HepG2 (cell line): ENCODE measurements at regions not wholly inside any gene's neighbourhood (a gene's known extent, or its start where the extent isn't known, plus 50 kb on each side); places are given as distances from the start of the nearest gene placed in this dataset.

Source experiments
- ATAC-seq: fragments of 200-7000 bp; cut with Tn5 transposase; 3 replicates; pipeline ENCODE4 v1.9.1; 2020; ENCODE audit warnings: mild to moderate bottlenecking, moderate library complexity
- BruUV-seq: library from RNA; stranded (reverse); fragments of 400-500 nt; replicated peaks from 2 replicates; lab custom pipeline; 2021; lab: Mats Ljungman, UMichigan
- CTCF ChIA-PET: fragments of 300-600 bp; formaldehyde crosslinking; extraction: SDS; loops from one replicate; lab custom pipeline; 2021; ENCODE audit warnings: low total read pairs, inconsistent platforms, low intra/inter-chr PET ratio; lab: Yijun Ruan, JAX
- POLR2A ChIA-PET: fragments of 350-600 bp; sonication (Branson Sonifier 250); formaldehyde crosslinking; loops from one replicate; lab custom pipeline; 2020; ENCODE audit warnings: antibody characterized with exemption, inconsistent platforms; lab: Yijun Ruan, JAX
- DNase-seq: peaks from one replicate; pipeline ENCODE4 v3.0.0-alpha.2; 2015; ENCODE audit warnings: low spot score
- FAIRE-seq: peaks from 3 replicates; lab custom pipeline; 2011; peaks lifted over from hg19 to GRCh38; lab: Jason Lieb, UNC
- H2AFZ ChIP-seq: one replicate; pipeline ENCODE4 v1.6.1; 2011; ENCODE audit warnings: low read length, inconsistent platforms
- H3K27ac ChIP-seq: fragments of 300-600 bp; 3 replicates; pipeline ENCODE4 v1.8.0; 2011; ENCODE audit warnings: mixed run types, mild to moderate bottlenecking, mixed read lengths, low read length, inconsistent platforms; ENCODE audit not compliant: insufficient read depth; ENCODE audit errors: extremely low read length
- H3K27me3 ChIP-seq, 2 experiments: fragments of 200-600 bp in 1 of 2; 2 replicates in 1 of 2; 3 replicates in 1 of 2; pipeline versions ENCODE4 v1.6.0 to v1.8.0; 2011; ENCODE audit warnings: low read length in 2 of 2, mild to moderate bottlenecking in 2 of 2, moderate library complexity in 2 of 2, inconsistent platforms in 1 of 2; ENCODE audit not compliant: insufficient read depth in 2 of 2, control insufficient read depth in 1 of 2
- H3K36me3 ChIP-seq, 2 experiments: fragments of 200-600 bp in 1 of 2; replicated peaks in 1 of 2; 2 replicates in 1 of 2; 3 replicates in 1 of 2; pipeline versions ENCODE4 v1.5.1 to v1.8.0; 2011; ENCODE audit warnings: low read length in 2 of 2, inconsistent platforms in 1 of 2; ENCODE audit not compliant: insufficient read depth in 2 of 2, control insufficient read depth in 1 of 2
- H3K4me1 ChIP-seq: 2 replicates; pipeline ENCODE4 v1.5.1; 2012; ENCODE audit warnings: low read length, inconsistent platforms; ENCODE audit not compliant: insufficient read depth
- H3K4me2 ChIP-seq: 2 replicates; pipeline ENCODE4 v1.6.0; 2011; ENCODE audit warnings: low read depth, low read length, inconsistent platforms
- H3K4me3 ChIP-seq, 3 experiments: fragments of 200-600 bp in 1 of 3; sonication (generic), shearing (Covaris generic) in 1 of 3; replicated peaks in 1 of 3; 2 replicates each; pipeline ENCODE4 v1.5.1; 2011 to 2016; ENCODE audit warnings: low read length in 3 of 3, inconsistent platforms in 2 of 3, low read depth in 2 of 3, mild to moderate bottlenecking in 2 of 3, control low read depth in 1 of 3, mixed read lengths in 1 of 3; ENCODE audit not compliant: insufficient read depth in 1 of 3
- H3K79me2 ChIP-seq: one replicate; pipeline ENCODE4 v1.6.1; 2011; ENCODE audit warnings: low read length, inconsistent platforms; ENCODE audit not compliant: insufficient read depth
- H3K9ac ChIP-seq: 2 replicates; pipeline ENCODE4 v1.6.0; 2011; ENCODE audit warnings: mild to moderate bottlenecking, low read depth, low read length, inconsistent platforms; ENCODE audit not compliant: insufficient read depth
- H3K9me3 ChIP-seq: 2 replicates; pipeline ENCODE4 v1.5.1; 2012; ENCODE audit warnings: mild to moderate bottlenecking, low read length
- H4K20me1 ChIP-seq: 2 replicates; pipeline ENCODE4 v1.6.0; 2011; ENCODE audit warnings: inconsistent platforms, mild to moderate bottlenecking, low read length, moderate library complexity; ENCODE audit not compliant: insufficient read depth
- CEBPB ChIP-seq: IDR thresholded peaks from 2 replicates; pipeline ENCODE4 v1.6.1; 2011; ENCODE audit warnings: low read depth, low read length, improper control_type of control experiment, borderline replicate concordance
- CREB1 ChIP-seq, 2 experiments: fragments of 450-650 bp in 1 of 2; IDR thresholded peaks; 2 replicates each; pipeline ENCODE4 v1.6.1; 2016 to 2017; ENCODE audit warnings: control low read depth in 1 of 2, mild to moderate bottlenecking in 1 of 2, missing compliant biosample characterization in 1 of 2, missing genetic modification characterization in 1 of 2
- FOSL1 ChIP-seq: sonication (generic); formaldehyde crosslinking; IDR thresholded peaks from 2 replicates; pipeline ENCODE4 v1.9.0; 2021; ENCODE audit warnings: missing genetic modification reagents, borderline replicate concordance
- HHEX ChIP-seq: IDR thresholded peaks from 2 replicates; pipeline ENCODE4 v1.6.1; 2016; ENCODE audit warnings: control low read depth
- NAIF1 ChIP-seq: sonication (generic); formaldehyde crosslinking; IDR thresholded peaks from 2 replicates; pipeline ENCODE4 v1.5.0; 2020; ENCODE audit warnings: mild to moderate bottlenecking, missing genetic modification reagents, borderline replicate concordance
- ZNF557 ChIP-seq: sonication (generic); formaldehyde crosslinking; IDR thresholded peaks from 2 replicates; pipeline ENCODE4 v1.4.0; 2020; ENCODE audit warnings: missing genetic modification reagents
- ZNF83 ChIP-seq: sonication (generic); formaldehyde crosslinking; IDR thresholded peaks from 2 replicates; pipeline ENCODE4 v1.4.0; 2020; ENCODE audit warnings: missing genetic modification reagents, mild to moderate bottlenecking, borderline replicate concordance
- WGBS: methylation state at CpG from one replicate; pipeline ENCODE4 v1.1.6; 2017; ENCODE audit warnings: low lambda C conversion rate; 5-methylcytosine and 5-hydroxymethylcytosine counted together
- in situ Hi-C: cut with HindIII; loops from 2 replicates; pipeline ENCODE4 v1.10.0; 2017; ENCODE audit warnings: low pct_unique_long_range_greater_than_20kb; ENCODE audit not compliant: extremely low pct_ligation_motif_present
- intact Hi-C: fragments of 100-400 bp; cut with micrococcal nuclease; formaldehyde crosslinking; loops from one replicate; pipeline ENCODE4 v1.10.0; 2022; ENCODE audit not compliant: unreplicated experiment
- TF ChIP-seq, protein P1 (sequence below): sonication (generic); formaldehyde crosslinking; IDR thresholded peaks from 2 replicates; pipeline ENCODE4 v1.4.0; 2020; ENCODE audit warnings: mild to moderate bottlenecking, low read depth, missing genetic modification reagents
- TF ChIP-seq, protein P2 (sequence below): sonication (generic); formaldehyde crosslinking; IDR thresholded peaks from 2 replicates; pipeline ENCODE4 v1.4.0; 2020; ENCODE audit warnings: mild to moderate bottlenecking, missing genetic modification reagents
- TF ChIP-seq, protein P3 (sequence below), 2 experiments: fragments of 450-650 bp in 1 of 2; sonication (generic) in 1 of 2; formaldehyde crosslinking; IDR thresholded peaks; 2 replicates each; pipeline versions ENCODE4 v1.5.0 to v1.8.0; 2020 to 2022; ENCODE audit warnings: mild to moderate bottlenecking in 1 of 2, missing genetic modification reagents in 1 of 2

DNA sequence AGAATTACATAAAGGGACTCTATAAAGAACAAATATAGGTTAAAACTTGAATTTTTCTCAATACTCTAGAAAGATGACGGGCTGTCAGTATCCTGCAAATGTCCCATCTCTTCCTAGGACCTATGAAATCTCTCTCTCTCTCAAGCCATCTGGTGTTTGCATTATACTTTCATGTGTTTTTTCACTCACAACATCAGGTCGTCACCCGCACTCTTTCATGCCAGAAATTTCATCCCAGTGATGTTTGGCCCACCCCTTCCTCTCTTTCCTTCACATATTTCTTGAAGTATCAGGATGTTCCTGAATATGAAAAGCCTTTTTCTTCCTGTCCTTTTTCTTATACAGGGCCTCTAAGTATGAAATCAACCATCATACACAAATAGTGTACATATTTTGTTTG, 63.3 kb upstream of the GAS1 start (continued):
- TF ChIP-seq, protein P1, sequence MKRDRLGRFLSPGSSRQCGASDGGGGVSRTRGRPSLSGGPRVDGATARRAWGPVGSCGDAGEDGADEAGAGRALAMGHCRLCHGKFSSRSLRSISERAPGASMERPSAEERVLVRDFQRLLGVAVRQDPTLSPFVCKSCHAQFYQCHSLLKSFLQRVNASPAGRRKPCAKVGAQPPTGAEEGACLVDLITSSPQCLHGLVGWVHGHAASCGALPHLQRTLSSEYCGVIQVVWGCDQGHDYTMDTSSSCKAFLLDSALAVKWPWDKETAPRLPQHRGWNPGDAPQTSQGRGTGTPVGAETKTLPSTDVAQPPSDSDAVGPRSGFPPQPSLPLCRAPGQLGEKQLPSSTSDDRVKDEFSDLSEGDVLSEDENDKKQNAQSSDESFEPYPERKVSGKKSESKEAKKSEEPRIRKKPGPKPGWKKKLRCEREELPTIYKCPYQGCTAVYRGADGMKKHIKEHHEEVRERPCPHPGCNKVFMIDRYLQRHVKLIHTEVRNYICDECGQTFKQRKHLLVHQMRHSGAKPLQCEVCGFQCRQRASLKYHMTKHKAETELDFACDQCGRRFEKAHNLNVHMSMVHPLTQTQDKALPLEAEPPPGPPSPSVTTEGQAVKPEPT (CRISPR knock-in tag), result no peak
- no peak for TF ChIP-seq ZNF557 (CRISPR knock-in tag)
- no peak for TF ChIP-seq FOSL1 (CRISPR knock-in tag)
- TF ChIP-seq, protein P2, sequence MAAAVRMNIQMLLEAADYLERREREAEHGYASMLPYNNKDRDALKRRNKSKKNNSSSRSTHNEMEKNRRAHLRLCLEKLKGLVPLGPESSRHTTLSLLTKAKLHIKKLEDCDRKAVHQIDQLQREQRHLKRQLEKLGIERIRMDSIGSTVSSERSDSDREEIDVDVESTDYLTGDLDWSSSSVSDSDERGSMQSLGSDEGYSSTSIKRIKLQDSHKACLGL, result no peak
- no peak for TF ChIP-seq HHEX (CRISPR knock-in tag)
- TF ChIP-seq CEBPB, result no peak
- TF ChIP-seq NAIF1 (CRISPR knock-in tag), result no peak
- TF ChIP-seq ZNF83, result no peak
- TF ChIP-seq, protein P3, sequence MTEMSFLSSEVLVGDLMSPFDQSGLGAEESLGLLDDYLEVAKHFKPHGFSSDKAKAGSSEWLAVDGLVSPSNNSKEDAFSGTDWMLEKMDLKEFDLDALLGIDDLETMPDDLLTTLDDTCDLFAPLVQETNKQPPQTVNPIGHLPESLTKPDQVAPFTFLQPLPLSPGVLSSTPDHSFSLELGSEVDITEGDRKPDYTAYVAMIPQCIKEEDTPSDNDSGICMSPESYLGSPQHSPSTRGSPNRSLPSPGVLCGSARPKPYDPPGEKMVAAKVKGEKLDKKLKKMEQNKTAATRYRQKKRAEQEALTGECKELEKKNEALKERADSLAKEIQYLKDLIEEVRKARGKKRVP (CRISPR knock-in tag; IDR thresholded peaks at IDR 0.05), result no peak

DNA sequence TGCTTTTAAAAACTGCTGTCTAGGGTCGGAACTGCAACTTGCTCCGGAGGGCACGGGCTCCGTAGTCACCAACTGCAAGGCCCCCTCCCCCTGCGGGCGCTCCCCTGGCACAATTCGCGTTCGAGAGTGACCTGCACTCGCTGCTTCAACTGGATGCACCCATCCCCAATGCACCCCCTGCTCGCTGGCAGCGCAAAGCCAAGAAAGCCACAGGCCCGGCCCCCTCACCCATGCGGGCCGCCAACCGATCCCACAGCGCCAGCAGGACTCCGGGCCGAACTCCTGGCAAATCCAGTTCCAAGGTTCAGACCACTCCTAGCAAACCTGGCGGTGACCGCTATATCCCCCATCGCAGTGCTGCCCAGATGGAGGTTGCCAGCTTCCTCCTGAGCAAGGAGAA, 64.2 kb upstream of the GAS1 start:
- FAIRE-seq (no peak), ATAC-seq (no peak), DNase-seq (no peak)
- CTCF ChIA-PET, result no interaction called here
- no peaks in the 10 kb centered on the region for H4K20me1 ChIP-seq
- WGBS, result 54% methylated on average over 15 of the region's 22 CpGs
- no peak overlapping the region for H2AFZ ChIP-seq
- TF ChIP-seq CREB1 (IDR thresholded peaks at IDR 0.05) (no peak), CREB1 (CRISPR knock-in tag; IDR thresholded peaks at IDR 0.05) (no peak)
- H3K4me2 ChIP-seq, result no peak overlapping the region
- H3K4me1 ChIP-seq, result no peaks in the 10 kb centered on the region
- intact Hi-C loops (no loop called here), in situ Hi-C loops (no loop called here)
- BruUV-seq, result no TSS peak
- H3K79me2 ChIP-seq, result no peaks in the 10 kb centered on the region
- 0 out of 5 replicates have a peak, but pooled peaks cover 0 to 3% of the 10 kb centered on the region in 2 experiments for H3K27me3 ChIP-seq
- POLR2A ChIA-PET, result no interaction called here
- no peaks in the 10 kb centered on the region for H3K9me3 ChIP-seq
- H3K4me3 ChIP-seq, result no peak overlapping the region
- no peak overlapping the region for H3K9ac ChIP-seq
- H3K36me3 ChIP-seq, result no peaks in the 10 kb centered on the region
- H3K27ac ChIP-seq, result no peak overlapping the region
